Colonic mucosa (tissue), 4 donors: ENCODE measurements at regions not wholly inside any gene's neighbourhood (a gene's known extent, or its start where the extent isn't known, plus 50 kb on each side); places are given as distances from the start of the nearest gene placed in this dataset.
A peak's percentile ranks its signal among the peaks of the same experiment; 100 is the strongest.

Experiments
- DNase-seq: peaks from one replicate; pipeline ENCODE4 v3.0.0-alpha.2; 2020
- H3K27ac ChIP-seq: fragments of 200-600 bp; one replicate; pipeline ENCODE4 v1.8.0; 2021
- H3K27me3 ChIP-seq: fragments of 200-600 bp; one replicate; pipeline ENCODE4 v1.8.0; 2021
- H3K36me3 ChIP-seq: fragments of 200-600 bp; one replicate; pipeline ENCODE4 v1.8.0; 2021
- H3K4me1 ChIP-seq: fragments of 200-600 bp; one replicate; pipeline ENCODE4 v1.8.0; 2021; ENCODE audit warnings: mild to moderate bottlenecking
- H3K4me3 ChIP-seq: fragments of 200-600 bp; one replicate; pipeline ENCODE4 v1.8.0; 2021
- H3K9ac ChIP-seq, 2 donors: one replicate each; pipeline ENCODE4 v1.7.0; 2013; ENCODE audit warnings: control low read depth in 2 of 2, low read depth in 2 of 2, low read length in 2 of 2
- H3K9me3 ChIP-seq: fragments of 200-600 bp; one replicate; pipeline ENCODE4 v1.8.0; 2021
- CTCF ChIP-seq: fragments of 200-600 bp; IDR thresholded peaks from one replicate; pipeline ENCODE4 v1.8.0; 2022; ENCODE audit warnings: antibody characterized with exemption, mild to moderate bottlenecking
- intact Hi-C: fragments of 100-400 bp; cut with DNase I; formaldehyde crosslinking; loops from one replicate; pipeline ENCODE4 v1.14.1; 2022
- donor health status: healthy.
- donor health status: DM: no; HTN: no; CAD: no.
- donor health status: DM: no; HTN: no; CAD: no.

- Histone ChIP-seq H3K9ac (no peak overlapping the region), H3K36me3 (no peaks in the 10 kb centered on the region), H3K9me3 (no peaks in the 10 kb centered on the region), H3K27ac (no peak overlapping the region), H3K4me3 (no peak overlapping the region), H3K4me1 (no peaks in the 10 kb centered on the region), H3K27me3 (no peaks in the 10 kb centered on the region)
- no peak for TF ChIP-seq CTCF
- intact Hi-C loops = no loop called here
- no peak for DNase-seq
These were observed 55.5 kb downstream of the GSPT2 start for GRCh38 chrX:51798701-51799100.

- intact Hi-C loops = no loop called here
- H3K9me3 ChIP-seq = no peaks in the 10 kb centered on the region
- DNase-seq = peak; percentile 65
- H3K27ac ChIP-seq = peak overlapping the region; percentile 66
- no peaks in the 10 kb centered on the region for H3K27me3 ChIP-seq
- peak overlapping the region; percentile 73 to 84 for H3K9ac ChIP-seq
- no peaks in the 10 kb centered on the region for H3K4me1 ChIP-seq
- H3K36me3 ChIP-seq = no peaks in the 10 kb centered on the region
- H3K4me3 ChIP-seq = peak overlapping the region; percentile 47
- TF ChIP-seq CTCF = no peak
These were observed 59.9 kb downstream of the GSPT2 start for GRCh38 chrX:51802917-51803688.

- Histone ChIP-seq H3K9ac (no peak overlapping the region), H3K27me3 (no peaks in the 10 kb centered on the region), H3K9me3 (no peaks in the 10 kb centered on the region), H3K4me1 (no peaks in the 10 kb centered on the region), H3K27ac (no peak overlapping the region), H3K4me3 (peak overlapping the region; percentile 47), H3K36me3 (no peaks in the 10 kb centered on the region)
- no peak for DNase-seq
- TF ChIP-seq CTCF = no peak
- intact Hi-C loops = no loop called here
These were observed 60.6 kb downstream of the GSPT2 start for GRCh38 chrX:51803833-51804232.

GRCh38 chrX:51804741-51805140, 61.5 kb downstream of the GSPT2 start:
- Histone ChIP-seq H3K4me1 (no peaks in the 10 kb centered on the region), H3K27ac (no peak overlapping the region), H3K9ac (no peak overlapping the region), H3K36me3 (no peaks in the 10 kb centered on the region), H3K4me3 (no peak overlapping the region), H3K27me3 (no peaks in the 10 kb centered on the region), H3K9me3 (no peaks in the 10 kb centered on the region)
- TF ChIP-seq CTCF = no peak
- intact Hi-C loops = no loop called here
- DNase-seq = no peak

GRCh38 chrX:51813886-51814460, 70.7 kb downstream of the GSPT2 start:
- no peaks in the 10 kb centered on the region for H3K27me3 ChIP-seq
- no peak overlapping the region for H3K9ac ChIP-seq
- H3K9me3 ChIP-seq = no peaks in the 10 kb centered on the region
- no peak for TF ChIP-seq CTCF
- intact Hi-C loops = no loop called here
- H3K27ac ChIP-seq = no peak overlapping the region
- no peaks in the 10 kb centered on the region for H3K36me3 ChIP-seq
- no peak overlapping the region for H3K4me3 ChIP-seq
- H3K4me1 ChIP-seq = no peaks in the 10 kb centered on the region
- DNase-seq = no peak
